T-helper 2 cell (primary cell): ENCODE measurements at regions not wholly inside any gene's neighbourhood (a gene's known extent, or its start where the extent isn't known, plus 50 kb on each side); places are given as distances from the start of the nearest gene placed in this dataset.
"Not testable (repeated sequence)": the region's sequence is repeated elsewhere in the genome, so short reads cannot be mapped to it uniquely, and the experiment has no call there.

Experiments used
- DNase-seq, 5 experiments: peaks; one replicate each; pipeline versions ENCODE4 v3.0.0 to v3.0.0-alpha.2; 2012 to 2022

DNA sequence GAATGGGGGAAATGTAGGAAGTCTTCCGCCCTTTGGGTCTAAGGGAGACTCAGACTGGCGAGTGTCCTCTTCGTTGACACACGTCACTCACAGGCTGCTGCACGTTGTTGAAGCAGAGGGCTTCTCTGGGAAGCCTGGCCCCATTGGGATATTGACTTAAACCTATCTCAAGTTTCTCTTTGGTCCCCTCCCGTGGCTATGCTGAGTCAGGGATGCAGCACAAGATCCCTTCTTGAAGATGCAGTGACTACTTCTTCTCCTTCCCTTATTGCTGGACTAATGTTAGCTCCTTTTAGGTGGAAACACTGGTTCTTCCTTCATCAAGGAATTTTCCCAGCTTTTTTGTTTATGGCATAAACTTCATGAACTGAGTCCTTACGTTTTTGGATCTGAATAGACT, 89.8 kb upstream of the CCDC71L start:
- DNase-seq = no peak

DNA sequence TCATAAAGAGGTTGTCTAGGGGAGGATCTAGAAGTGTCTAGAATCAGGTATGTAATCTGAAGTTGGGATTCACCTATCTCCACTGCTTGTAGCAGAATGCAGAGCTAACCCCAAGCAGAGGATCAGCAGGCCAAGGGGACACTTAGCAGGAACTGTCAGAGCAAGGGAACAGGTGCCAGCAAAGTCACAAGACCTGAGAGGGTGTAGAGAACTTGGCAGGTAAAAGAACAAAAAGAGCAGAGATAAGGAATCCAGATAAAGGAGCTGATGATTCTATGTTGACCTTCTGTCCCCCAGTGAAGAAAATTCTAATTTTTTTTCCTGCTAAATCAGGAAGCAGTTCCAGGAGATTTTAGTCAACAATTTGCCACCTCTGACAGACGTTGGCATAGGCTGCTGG, 91.4 kb upstream of the CCDC71L start:
- no peak for DNase-seq

DNA sequence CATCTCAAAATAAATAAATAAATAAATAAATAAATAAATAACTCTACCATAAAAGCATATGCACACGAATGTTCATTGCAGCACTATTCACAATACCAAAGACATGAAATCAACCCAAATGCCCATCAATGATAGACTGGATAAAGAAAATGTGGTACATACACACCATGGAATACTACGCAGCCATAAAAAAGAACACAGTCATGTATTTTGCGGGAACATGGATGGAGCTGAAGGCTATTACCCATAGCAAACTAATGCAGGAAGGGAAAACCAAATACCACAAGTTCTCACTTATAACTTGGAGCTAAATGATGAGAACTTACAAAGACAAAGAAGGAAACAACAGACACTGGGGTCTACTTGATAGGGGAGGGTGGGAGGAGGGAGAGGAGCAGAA, 94.1 kb upstream of the CCDC71L start:
- DNase-seq = not testable (repeated sequence)

DNA sequence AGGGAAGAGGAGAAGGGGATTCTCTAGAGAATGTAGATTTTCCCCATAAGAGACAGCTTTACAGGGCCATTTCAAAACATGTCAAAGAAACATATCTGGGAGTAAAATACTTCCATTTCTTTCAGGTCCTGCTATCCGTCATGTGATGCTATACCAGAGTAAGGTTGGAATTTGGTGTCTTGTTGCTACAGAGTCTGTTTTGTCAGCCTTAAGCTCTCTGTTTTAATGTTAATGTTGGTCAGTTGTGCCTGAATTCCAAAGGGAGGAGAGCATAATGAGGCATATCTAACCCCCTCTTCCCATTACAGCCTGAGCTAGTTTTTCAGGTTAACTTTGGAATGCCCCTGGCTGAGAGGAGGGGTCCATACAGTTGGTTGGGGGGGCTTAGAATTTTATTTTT, 94.7 kb upstream of the CCDC71L start:
- no peak for DNase-seq

DNA sequence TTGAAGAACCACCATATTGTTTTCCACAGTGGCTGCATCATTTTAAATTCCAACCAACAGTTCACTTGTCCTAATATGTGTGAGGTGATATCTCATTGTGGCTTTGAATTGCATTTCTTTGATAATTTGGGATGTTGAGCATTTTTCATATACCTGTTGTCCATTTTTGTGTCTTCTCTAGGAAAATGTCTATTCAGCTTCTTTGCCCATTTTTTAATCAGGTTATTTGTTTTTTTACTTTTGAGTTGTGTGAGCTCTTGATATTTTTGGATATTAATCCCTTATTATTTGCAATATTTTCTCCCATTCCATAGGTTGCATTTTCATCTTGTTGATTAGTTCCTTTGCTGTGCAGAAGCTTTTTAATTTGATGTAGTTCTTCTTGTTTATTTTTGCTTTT, 95.1 kb upstream of the CCDC71L start:
- DNase-seq = no peak

DNA sequence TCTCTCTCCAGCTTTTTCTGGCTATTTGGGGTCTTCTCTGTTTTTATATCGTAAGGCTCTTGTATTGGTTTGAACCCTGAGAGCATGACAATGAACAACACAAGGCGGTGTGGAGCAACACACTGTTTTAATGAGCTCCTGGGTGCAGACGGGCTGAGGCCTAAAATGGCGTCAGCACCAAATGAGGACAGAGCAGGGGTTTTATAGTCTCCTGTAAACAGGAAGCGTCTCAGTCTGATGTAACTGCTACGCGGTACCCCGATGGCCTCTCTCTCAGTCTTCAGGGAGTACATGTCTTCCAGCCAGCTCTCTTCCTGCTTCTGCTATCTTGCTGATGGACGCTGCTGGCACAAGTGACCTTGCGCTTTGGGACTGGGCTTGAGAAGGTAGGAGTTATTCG, 95.9 kb upstream of the CCDC71L start:
- DNase-seq = no peak

DNA sequence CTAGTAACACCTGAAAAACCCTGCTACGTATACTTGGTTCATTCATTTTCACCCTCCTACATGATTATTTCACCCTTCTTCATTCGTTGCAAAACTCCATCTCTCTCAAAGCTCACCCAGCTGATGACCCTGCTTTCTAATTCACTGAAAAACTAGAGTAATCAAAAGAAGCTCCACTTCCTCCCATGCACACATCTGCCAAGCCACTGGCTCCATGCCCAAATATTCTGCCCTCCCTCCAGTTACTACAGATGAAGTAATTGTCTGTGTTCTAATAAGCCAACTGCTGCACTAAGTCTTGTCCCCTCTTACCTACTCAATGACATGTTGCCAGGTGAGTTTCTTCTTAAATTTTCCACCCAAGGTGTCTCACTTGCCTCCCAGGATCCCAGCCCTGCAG, 96.9 kb upstream of the CCDC71L start:
- DNase-seq = no peak

DNA sequence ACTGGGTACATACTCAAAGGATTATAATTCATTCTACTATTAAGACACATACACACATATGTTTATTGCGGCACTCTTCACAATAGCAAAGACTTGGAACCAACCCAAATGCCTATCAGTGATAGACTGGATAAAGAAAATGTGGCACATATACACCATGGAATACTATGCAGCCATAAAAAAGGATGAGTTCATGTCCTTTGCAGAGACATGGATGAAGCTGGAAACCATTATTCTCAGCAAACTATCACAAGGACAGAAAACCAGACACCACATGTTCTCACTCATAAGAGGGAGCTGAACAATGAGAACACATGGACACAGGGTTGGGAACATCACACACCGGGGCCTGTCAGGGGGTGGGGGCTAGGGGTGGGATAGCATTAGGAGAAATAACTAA, 101.9 kb upstream of the CCDC71L start:
- not testable (repeated sequence) for DNase-seq

DNA sequence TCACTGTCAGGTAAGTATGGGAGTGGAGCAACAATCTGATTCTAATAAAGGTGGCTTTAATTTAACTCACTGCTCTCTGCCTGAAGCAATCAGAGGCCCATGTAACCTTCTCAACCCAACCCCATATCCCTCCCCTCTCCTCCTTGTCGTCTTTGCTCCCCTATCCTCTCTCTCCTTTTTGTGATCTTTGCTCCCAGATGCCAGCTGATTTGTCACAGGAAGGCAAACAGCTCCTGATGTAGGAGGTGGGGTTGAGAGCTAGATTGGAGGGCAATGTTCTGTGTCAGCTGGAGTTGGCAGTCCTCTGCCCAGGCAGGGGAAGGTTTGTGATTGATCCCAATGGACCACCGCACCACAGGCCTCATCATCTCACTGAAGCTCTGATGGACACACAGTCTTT, 101.4 kb upstream of the PIK3CG start:
- DNase-seq = no peak

DNA sequence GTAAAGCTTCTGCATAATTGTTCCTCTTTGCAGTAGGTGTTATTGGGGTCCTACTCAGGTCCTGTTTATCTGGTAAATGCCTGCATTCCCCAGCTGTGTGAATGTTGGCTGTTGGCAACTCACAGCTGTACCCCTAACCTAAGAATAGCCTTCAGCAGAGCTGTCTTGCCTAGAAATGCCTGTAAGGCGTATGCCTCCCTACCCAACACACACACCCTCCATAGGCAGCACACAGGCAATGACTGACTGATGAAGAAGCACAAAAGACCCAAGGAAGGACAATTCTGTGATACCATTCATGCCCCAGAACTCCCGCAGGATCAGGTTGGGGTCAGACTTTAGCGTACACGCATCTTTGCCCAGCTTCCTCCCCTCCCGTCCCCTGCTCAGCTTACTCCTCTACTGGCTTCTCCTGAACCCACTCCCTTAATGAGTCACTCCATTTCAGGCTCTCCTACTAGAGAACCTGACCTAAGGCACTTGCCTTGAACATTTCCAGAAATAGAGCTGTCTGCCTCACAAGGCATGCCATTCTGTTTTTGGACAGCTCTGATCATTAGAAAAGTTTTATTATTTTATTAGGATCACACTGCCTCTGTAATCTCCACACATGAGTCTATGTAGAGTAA, 99.2 kb upstream of the PIK3CG start:
- no peak for DNase-seq

DNA sequence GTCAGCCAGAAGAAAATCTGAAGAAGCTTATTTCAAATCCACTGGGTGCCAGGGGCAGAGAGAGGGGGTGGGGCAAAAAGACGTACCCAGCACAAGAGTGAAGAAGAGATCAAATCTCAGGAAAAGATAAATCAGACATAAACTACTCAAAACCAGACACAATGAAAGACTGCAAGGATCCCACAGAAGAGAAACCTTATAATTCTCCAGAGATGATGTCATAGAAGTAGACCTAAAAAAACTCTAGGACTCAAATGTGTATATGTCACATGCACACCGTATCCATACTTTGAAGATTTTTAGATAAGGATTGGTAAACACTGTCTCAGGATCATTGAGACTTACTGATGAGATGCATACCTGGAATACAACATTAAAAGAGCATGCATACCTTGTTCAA, 98.5 kb upstream of the PIK3CG start:
- DNase-seq = peak in 1 of 5 experiments; percentile 69

DNA sequence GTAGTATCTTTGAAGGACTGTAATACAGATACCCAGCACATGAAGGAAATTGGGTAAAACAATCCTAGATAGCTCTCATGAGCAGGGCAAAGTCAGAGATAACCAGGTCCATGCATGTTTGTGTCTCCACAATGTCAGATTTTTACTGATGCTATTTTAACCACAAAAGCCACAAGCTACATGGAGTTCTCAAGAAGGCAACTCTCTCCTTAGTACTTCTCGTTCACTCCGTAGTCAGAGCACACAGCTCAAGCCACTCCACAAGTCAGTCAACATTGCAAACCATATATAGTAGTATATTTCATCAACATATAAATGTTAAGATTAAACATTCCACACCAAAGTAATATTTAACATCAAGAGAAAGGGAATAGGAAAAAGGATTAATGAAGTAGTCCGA, 98.0 kb upstream of the PIK3CG start:
- DNase-seq = peak in 1 of 5 experiments; percentile 80

DNA sequence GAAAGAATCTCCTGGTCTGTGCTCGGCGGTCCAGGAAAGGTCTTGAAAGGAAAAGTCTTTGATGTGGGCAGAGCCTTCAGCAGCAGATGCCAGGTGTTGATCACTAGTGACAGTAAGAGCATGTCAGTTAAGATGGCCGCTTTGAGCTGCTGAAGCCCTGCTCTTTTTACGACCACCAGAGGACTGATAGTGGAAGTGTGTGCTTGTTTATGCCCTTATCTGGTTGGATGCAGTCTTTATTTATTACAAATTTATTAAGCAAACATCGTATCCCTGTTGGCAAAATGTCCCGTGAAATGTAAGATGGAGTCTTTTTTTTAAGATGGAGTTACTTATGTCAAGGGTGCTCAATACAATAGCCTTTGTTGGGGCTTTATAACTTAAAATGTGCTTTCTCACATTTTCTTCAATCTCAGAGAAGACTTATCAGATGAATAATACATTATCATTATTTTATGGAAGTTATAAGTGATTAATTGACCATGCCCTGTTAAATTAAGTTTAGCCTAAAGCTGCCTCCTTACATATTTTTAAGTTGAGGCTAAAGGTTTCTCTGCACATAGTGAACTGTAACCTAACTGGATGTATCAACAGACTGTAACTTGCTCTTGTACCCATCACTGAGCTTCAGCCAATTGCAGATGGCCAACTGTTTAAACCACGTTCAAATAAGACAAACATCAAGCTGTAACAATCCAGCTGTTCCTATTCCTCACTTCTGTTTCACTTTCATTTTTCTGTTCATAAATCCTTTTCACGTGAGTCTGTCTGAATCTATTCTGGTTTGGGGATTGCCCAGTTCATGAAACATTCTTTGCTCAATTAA, 97.4 kb upstream of the PIK3CG start:
- peak in 1 of 5 experiments; percentile 79 for DNase-seq

DNA sequence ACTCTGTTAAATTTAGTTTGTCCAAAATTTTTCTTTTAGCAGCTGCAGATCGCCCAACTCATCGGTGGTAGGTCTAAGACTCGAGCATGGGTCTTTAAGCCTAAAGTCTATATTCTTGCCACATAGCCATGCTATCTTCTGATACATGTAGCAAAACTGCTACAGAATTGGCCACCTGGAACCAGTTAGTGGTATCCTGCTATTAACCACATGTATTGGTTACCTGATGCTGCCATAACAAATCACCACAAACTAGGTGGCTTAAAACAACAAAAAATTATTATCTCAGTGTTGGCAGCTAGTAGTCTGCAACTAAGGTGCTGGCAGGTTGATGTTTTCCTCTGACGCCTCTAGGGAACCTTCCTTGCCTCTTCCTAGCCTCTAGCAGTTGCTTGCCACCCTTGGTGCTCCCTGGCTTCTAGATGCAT, 96.7 kb upstream of the PIK3CG start:
- DNase-seq = peak in 1 of 5 experiments; percentile 71

DNA sequence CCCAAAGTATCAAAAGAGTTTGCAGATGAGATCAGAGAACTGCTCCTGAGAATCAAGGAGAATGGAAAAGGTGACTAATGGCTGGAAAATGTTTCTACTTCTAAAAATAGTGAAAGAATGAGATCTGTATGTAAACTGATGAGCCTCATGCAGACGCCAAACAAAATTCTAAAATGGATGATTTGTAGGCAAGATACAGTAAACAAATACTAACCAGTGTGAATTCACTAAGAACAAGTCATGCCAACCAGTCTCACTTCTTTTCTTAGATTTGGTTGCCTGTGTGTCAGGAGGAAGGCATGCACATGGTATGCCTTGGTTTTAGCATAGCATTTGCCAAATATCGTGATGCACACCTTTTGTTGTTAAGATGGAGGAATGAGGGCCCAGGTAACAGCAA, 94.9 kb upstream of the PIK3CG start:
- DNase-seq = no peak

DNA sequence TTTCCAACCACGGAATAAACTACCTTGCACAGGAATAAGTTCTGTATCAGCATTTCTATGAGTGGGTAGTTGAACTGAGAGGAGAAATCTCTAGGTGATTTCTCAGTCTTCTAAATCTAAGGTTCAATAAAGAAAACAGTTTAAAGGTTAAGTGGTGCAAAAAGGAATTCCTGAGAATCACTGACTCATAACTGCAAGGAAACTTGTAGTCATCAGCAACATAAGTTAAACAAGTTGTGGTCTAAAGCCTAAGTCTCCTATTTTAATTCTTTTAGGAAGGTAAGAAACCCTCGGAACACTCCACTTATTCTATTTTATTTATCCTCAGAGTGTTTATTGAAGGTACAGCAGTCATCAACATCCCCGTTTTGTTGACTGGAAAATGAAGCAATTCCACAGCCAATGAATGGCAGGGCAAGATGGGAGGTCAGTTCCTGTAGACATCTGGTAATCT, 92.4 kb upstream of the PIK3CG start:
- peak in 1 of 5 experiments; percentile 78 for DNase-seq

DNA sequence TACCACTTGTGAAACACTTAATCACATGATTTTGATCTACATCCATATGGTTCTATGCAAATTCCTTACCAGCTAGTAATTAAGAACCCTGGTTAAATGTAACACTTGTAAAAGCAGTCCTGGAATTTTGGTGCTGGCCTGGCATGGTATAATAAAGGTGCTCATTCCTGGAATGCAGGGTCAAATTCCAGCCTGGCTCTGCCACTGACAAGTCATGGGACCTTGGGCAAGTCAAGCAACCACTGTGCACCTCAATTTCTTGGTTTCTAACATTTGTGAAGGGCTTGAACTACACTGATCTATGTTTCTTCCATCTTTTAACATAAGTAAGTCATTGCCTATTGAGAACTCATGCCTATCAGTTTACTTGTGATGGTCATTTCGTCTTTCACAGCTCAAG, 91.9 kb upstream of the PIK3CG start:
- DNase-seq = no peak

DNA sequence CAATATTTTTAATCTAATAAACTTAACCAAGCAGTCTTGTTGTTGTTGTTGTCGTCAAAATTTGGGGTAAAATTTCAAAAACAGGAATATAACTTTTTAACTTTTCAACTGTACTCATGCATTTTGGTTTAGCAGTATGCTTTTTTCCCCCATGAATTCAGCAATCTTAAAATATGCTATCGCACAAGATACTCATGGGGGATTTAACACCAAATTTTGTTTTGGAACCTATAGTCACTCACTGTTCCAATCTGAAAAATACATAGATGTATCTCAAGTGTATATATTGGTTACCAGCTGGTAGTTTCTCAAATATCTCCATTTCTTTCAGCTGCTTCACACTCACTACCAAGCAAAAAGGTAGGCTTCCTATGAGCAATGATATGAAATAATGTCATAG, 91.4 kb upstream of the PIK3CG start:
- DNase-seq = no peak

DNA sequence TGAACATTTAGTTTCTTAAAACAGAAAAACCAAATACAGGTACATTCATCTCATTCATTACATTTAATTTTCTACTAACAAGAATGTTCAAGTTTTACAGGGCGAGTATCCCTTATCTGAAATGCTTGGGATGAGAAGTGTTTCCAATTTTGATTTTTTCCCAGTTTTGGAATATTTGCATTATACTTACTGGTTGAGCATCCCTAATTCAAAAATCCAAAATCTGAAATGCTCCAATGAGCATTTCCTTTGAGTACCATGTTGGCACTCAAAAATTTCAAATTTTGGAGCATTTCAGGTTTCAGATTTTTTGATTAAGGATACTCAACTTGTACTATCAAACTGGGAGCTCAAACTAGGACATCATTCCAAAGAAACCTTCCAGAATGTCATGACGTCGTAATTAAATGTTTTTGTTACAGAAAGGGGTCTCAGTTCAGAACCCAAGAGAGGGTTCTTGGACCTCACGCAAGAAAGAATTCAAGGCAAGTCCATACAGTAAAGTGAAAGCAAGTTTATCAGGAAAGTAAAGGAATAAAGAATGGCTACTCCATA, 90.8 kb upstream of the PIK3CG start:
- DNase-seq = no peak

DNA sequence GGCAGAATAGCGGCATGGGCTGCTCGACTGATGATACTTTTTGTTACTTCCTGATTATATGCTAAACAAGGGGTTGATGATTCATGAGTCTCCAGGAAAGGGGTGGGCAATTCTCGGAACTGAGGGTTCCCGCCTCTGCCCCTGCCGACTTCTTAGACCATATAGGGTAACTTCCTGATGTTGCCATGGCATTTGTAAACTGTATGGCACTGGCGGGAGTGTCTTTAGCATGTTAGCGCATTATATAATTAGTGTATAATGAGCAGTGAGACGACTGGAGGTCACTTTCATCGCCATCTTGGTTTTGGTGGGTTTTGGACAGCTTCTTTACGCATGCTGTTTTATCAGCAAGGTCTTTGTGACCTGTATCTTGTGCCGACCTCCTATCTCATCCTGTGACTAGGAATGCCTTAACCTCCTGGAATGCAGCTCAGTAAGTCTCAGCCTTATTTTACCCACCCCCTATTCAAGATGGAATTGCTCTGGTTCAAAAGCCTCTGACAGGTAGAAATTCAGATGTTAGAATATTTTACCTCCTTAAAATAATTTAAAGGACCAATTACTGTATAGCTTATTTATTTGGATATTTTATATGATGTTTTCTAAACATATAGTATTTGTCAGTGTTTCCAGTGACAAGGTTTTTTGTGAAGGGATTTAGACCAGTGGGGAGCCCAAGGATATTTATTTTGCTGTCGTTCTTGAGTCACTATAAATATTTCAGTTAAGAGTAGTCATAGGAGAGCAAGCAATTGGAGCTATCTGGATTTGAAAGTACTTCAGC, 90.1 kb upstream of the PIK3CG start:
- DNase-seq = peak in 1 of 5 experiments; percentile 57

DNA sequence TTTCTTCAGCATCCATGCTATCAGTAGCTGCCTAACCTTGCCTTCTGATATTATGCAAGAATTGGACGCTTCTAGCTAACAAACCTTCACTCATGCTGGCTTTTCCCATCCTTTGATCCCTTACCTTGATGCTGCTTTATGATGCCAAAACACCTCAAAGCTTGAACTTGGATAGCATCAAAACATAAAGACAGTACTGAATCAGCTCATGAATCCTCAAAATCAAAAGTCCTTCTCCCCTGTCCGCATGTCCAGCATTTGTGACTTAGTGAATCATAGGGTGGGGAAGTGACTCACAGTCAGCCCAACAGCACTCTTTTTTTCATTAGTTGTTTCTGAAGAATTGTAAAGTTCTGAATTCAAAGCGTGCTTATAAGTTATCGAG, 89.5 kb upstream of the PIK3CG start:
- DNase-seq = no peak

DNA sequence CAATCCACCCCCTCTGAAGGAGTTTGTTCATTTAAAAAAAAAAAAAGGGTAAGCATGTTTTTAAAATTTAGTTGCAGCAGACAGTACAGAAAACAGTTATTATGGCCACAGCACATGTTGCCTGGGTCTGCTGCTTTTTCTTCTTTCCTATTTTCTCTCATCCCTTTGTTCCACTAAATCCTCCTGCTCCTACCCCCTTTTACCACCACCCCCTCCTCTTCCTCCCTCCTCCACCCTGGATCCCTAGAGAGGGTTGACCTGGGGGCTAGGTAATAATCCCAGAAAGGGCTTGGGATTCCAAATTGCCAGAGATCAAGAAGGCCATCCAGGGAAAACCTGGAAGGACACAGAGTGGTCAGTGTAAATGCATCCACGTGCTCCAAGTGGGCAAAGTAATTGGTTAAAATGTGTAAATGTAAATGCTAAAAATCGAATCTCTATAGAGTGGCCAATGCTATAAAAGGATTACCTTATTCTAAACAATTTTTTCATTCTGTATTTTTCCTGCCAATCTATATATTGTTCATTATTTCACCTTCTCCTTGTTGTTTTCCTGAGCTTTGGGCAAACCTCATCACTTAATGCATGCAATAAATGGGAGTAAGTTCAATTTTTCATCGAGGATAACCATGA, 89.0 kb upstream of the PIK3CG start:
- DNase-seq = no peak
